ENCODE measurements at regions not wholly inside any gene's neighbourhood (a gene's known extent, or its start where the extent isn't known, plus 50 kb on each side); places are given as distances from the start of the nearest gene placed in this dataset.

DNA sequence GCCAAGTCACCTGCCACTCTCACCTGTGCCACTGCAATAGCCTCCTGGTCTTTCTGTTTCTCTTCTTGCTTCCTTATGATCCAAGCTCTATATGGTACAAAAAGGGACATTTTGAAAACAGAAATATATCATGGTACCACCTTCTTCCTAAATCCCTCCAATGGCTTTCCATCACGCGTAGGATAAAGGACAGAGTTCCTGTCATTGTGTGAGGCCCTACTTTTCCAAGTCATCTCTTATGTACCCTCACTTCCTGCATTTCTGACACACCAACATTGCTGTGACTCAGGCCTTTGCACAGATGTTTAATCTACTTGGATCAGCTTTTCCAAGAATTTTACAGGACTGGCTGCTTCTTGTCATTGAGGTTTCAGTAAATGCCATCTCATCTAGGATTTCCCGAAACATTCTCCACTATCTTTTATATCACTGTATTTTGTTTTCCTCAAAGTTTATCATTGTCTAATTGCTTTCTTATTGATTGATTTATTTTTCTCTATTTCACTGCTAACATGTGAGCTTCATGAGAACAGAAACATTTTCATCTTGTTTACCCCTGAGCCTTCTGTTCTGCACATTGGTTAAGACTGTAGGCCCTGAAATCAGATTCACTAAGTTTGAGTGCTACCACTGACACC lies 426.1 kb upstream of the FANCL start:
- DNase-seq (ENCODE audit: low read depth in 1 of 2, low spot score in 1 of 2): no peak
- in situ Hi-C loops (cut with HindIII; ENCODE audit: low pct_unique_long_range_greater_than_20kb, low sequenced_read_pairs): no loop called here
- TF ChIP-seq JUND (IDR thresholded peaks at IDR 0.05; ENCODE audit: low read depth): no peak

DNA sequence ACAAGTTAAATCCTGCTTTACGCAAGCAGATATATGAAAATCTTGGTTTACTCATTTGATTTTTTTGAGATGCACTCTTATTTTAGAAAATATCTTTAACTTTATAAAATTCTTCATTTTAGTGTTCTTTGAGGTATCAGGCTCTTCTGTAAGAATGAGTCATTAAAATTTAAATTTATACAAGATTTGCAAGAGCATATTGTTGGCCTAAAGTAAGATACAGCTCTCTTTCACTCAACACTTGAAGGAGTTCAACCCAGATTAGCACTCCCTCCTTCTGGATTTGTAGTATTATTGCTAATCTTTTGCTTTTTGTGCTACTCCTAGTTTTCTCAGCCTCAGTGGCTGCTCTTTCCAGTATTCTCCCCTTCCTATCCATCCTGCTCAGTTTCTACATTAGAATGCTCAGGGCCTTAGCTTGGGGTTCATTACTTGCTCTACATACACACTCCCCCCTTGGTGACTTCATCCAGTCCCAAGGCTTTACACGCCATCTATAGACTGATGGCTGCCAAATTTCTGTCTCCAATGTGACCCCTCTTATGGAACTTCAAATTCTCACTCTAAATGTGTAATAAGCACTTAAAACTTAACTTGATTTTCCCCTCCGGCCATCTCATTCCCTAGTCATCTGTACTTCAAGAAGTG lies 425.3 kb upstream of the FANCL start:
- in situ Hi-C loops (cut with HindIII; ENCODE audit: low pct_unique_long_range_greater_than_20kb, low sequenced_read_pairs): no loop called here
- DNase-seq (ENCODE audit: low read depth in 1 of 2, low spot score in 1 of 2): no peak
- no peak for TF ChIP-seq JUND (IDR thresholded peaks at IDR 0.05; ENCODE audit: low read depth)

DNA sequence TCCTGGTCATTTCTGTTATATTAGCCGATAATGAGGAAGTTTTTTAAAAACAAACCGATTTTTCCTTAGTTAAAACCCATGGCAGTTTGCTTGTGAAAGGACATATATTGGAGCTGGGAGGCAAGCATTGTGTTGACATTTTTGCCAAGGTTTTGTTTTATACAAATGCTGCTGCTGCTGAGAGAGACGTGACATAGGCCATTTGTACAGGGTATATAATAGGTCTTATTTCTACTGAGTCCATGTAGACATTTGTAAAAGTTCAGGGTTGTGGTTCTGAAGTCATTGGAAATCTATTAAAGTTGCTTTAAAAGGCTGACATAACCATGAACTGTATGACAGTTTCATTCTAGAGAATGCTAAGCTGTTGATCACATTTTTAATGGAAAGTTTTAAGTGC lies 424.0 kb upstream of the FANCL start:
- in situ Hi-C loops (cut with HindIII; ENCODE audit: low pct_unique_long_range_greater_than_20kb, low sequenced_read_pairs): no loop called here
- TF ChIP-seq JUND (IDR thresholded peaks at IDR 0.05; ENCODE audit: low read depth): no peak
- no peak for DNase-seq (ENCODE audit: low read depth in 1 of 2, low spot score in 1 of 2)

DNA sequence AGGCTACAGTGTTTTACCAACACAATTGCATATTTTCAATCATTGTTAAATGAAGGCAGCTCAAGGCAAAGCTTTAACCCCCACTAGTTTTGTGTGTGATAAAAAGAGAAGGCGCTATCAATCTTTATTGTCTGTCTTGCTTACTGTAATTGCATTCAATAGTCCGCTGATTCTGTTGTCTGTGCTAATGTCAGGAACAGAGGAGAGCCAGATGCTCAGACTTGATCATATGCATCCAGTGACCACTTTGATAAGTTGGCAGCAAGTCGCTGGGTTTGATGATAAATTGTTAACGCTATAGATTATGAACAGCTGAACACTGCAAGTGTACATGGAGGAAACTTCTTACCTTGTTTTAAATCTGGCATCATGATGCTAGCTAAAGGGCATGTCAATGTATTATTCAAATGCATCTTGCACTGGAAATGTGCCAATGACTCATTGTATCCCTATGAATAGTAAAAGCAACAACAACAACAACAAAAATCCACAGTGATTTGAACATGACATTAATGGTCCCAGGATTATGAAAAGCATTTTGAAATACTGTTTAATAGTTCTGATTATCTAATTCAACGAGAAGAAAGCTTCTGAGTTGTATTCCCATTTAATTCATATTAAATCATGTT lies 423.5 kb upstream of the FANCL start:
- in situ Hi-C loops (cut with HindIII; ENCODE audit: low pct_unique_long_range_greater_than_20kb, low sequenced_read_pairs): no loop called here
- no peak for TF ChIP-seq JUND (IDR thresholded peaks at IDR 0.05; ENCODE audit: low read depth)
- no peak for DNase-seq (ENCODE audit: low read depth in 1 of 2, low spot score in 1 of 2)

DNA sequence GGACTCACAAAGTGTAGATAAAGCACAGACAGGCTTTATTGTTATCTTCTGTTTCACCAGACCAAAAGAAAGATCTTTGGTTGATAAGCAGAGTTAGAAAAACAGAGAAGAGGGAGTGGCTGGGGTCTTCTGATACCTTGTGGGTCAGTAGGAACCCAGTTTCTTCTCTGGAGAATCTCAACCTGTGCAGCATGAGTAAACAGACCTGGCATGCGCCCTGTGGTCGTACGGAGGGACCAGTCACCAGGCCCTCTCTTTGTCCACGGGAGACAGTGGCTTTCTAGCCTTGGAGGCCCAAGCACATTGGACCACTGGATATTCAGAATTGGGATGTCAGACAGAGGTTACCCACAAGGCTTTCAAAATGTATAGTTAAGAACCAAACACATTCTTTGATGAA lies 418.9 kb upstream of the FANCL start:
- TF ChIP-seq JUND (IDR thresholded peaks at IDR 0.05; ENCODE audit: low read depth): no peak
- in situ Hi-C loops (cut with HindIII; ENCODE audit: low pct_unique_long_range_greater_than_20kb, low sequenced_read_pairs): no loop called here
- DNase-seq (ENCODE audit: low read depth in 1 of 2, low spot score in 1 of 2): no peak

DNA sequence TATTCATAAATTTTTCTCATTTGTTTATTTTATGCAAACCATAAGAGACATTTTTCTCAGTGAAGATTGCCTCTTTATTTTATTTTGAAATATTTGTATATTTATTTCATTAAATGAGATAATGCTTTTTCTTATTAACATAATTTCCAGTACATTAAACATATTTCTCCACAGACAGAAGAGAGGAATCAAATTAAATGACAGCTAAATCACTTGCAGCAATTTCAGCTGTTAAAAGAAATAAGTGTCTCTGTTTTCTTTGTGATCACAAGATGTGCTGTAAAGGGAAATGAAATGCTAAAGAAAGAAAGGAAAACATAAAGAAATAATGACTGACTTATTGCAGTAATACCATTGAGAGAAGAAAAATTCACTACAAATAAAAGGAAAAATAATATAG lies 414.0 kb upstream of the FANCL start:
- TF ChIP-seq JUND (IDR thresholded peaks at IDR 0.05; ENCODE audit: low read depth): no peak
- in situ Hi-C loops (cut with HindIII; ENCODE audit: low pct_unique_long_range_greater_than_20kb, low sequenced_read_pairs): no loop called here
- DNase-seq (ENCODE audit: low read depth in 1 of 2, low spot score in 1 of 2): no peak

DNA sequence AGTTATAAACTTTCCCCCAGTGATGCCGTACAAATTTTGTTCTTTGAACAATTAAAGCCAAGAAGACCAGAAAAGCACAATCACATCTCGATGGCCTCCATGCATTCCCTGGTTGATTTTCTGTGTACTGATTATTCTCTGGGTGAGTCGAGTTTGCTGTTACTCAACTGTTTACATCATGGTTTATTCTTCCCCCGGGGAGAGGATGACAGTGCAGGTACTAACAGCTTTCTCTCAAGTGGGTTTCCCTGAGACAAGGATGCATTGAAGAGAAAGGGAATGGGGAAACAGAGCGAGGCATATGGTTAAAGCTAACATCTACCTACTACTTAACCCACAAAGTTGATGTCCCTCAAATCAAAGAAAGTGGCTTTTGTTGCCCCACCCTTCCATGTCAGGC lies 410.8 kb upstream of the FANCL start:
- in situ Hi-C loops (cut with HindIII; ENCODE audit: low pct_unique_long_range_greater_than_20kb, low sequenced_read_pairs): no loop called here
- DNase-seq (ENCODE audit: low read depth in 1 of 2, low spot score in 1 of 2): no peak
- TF ChIP-seq JUND (IDR thresholded peaks at IDR 0.05; ENCODE audit: low read depth): no peak

DNA sequence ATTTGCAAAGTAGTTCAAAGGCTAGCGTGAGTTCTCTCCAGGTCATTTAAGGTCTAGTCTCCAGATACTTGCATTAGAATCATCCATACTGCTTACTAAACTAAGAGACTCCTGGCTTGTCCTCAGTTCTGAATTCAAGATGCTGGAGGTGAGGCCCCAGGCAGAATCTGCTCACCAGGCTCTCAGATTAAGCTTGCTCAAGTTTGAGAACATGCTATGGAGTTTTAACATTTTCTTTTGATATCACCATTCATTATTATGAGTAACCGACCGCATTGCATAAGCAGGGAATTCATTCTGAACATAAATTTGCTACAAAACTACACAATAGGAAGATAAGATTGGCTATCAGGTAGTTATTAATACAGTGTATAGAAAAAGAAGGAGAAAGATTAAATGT lies 409.7 kb upstream of the FANCL start:
- in situ Hi-C loops (cut with HindIII; ENCODE audit: low pct_unique_long_range_greater_than_20kb, low sequenced_read_pairs): no loop called here
- TF ChIP-seq JUND (IDR thresholded peaks at IDR 0.05; ENCODE audit: low read depth): no peak
- no peak for DNase-seq (ENCODE audit: low read depth in 1 of 2, low spot score in 1 of 2)

DNA sequence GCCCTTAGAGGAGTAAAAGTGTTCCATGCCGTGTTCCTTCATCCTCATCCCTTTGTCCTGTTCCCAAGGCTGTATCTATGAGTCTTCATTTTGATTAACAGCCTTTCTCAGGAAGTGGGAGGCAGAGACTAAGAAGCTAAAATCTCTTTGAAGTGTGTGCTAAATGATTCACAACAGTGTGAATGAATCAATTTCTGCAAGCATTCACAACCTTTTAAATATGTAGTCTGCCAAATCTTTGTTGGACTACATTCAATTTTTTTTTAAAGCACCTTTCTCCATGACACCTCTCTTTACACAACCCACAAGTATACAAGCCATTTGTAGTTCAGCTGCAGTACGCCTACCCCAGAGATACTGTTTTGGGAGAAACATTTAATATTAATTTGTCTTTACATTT lies 408.6 kb upstream of the FANCL start:
- no peak for TF ChIP-seq JUND (IDR thresholded peaks at IDR 0.05; ENCODE audit: low read depth)
- in situ Hi-C loops (cut with HindIII; ENCODE audit: low pct_unique_long_range_greater_than_20kb, low sequenced_read_pairs): no loop called here
- no peak for DNase-seq (ENCODE audit: low read depth in 1 of 2, low spot score in 1 of 2)

DNA sequence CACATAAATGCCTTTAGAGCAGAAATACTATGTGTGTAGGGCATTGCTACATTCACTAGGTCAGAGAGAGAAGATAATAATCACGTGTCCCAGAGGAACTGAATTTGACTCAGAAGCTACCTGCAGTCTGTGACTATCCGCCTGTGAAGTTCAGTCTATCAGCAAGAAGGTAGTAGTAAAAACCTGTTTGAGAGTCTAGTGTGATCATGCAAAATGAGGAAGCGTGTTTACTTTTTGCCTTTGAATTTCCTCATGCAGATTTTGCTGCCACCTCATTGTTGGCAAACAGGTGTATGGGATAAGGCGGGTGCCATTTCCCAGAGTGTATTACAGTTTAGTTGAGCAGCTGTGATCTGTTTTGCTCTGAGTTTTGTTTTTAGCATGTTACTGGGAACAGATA lies 403.9 kb upstream of the FANCL start:
- no peak for TF ChIP-seq JUND (IDR thresholded peaks at IDR 0.05; ENCODE audit: low read depth)
- peak in 1 of 2 experiments; percentile 6 for DNase-seq (ENCODE audit: low read depth in 1 of 2, low spot score in 1 of 2)
- in situ Hi-C loops (cut with HindIII; ENCODE audit: low pct_unique_long_range_greater_than_20kb, low sequenced_read_pairs): no loop called here

DNA sequence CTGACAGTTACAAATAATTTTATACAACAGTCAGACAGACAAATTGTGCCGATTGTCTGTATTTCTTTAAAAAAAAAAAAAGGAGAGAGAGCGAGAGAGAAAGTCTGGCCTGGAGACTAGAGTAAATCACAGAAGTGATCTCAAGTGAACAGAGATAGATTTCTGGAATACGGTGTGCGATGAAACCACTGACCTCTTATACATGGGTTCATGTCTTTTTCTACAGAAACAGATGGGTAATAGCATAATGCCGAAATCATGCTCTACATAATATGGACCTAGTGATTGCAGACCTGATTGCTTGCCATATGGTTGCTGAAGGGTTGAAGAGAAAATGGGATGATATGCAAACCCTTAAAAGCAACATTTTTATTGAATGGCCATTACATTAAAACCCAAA lies 403.3 kb upstream of the FANCL start:
- in situ Hi-C loops (cut with HindIII; ENCODE audit: low pct_unique_long_range_greater_than_20kb, low sequenced_read_pairs): no loop called here
- TF ChIP-seq JUND (IDR thresholded peaks at IDR 0.05; ENCODE audit: low read depth): no peak
- no peak for DNase-seq (ENCODE audit: low read depth in 1 of 2, low spot score in 1 of 2)

DNA sequence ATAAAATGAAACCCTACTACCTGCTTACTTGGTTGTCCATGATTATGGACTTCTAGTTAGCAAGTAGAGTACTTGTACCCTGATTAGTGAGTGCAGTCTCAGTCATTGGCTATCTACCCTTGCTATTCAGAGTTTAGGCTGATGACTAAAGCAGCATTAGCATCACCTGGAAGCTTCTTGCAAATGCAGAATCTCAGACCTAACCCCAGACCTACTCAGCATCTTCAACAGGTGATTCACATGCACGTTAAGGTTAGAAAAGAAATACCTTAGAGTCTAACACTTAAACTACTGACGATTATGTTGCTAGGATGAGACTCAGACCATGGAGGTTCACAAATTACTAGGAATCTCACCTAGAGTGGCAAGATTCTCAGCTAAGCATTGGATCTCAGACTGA lies 399.9 kb upstream of the FANCL start:
- TF ChIP-seq JUND (IDR thresholded peaks at IDR 0.05; ENCODE audit: low read depth): no peak
- in situ Hi-C loops (cut with HindIII; ENCODE audit: low pct_unique_long_range_greater_than_20kb, low sequenced_read_pairs): no loop called here
- DNase-seq (ENCODE audit: low read depth in 1 of 2, low spot score in 1 of 2): no peak

DNA sequence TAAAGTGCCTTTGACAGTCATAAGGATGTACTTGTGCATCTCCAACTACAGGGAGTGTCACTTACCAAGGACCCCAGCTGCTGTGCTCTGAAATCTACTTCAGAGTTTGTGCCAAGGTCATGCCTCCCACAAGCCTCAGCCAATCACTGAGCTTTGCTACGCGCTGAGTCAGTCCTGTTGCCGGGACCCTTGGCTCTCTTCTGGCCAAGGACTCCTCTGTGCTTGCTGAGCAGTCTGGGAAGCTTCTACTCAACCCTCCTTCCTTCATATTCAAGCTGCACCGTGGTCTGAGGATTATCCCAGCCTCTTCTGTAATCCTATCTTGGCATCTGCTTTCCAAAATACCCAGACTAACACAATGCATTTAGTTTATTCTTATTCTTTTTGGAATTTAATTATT lies 398.9 kb upstream of the FANCL start:
- no peak for DNase-seq (ENCODE audit: low read depth in 1 of 2, low spot score in 1 of 2)
- TF ChIP-seq JUND (IDR thresholded peaks at IDR 0.05; ENCODE audit: low read depth): no peak
- in situ Hi-C loops (cut with HindIII; ENCODE audit: low pct_unique_long_range_greater_than_20kb, low sequenced_read_pairs): no loop called here
